GM21526 (cell line): ENCODE measurements at regions not wholly inside any gene's neighbourhood (a gene's known extent, or its start where the extent isn't known, plus 50 kb on each side); places are given as distances from the start of the nearest gene placed in this dataset.

Source experiments
- ATAC-seq: cut with Tn5 transposase; IDR thresholded peaks from one replicate; pipeline ENCODE4 v1.9.1; 2021; ENCODE audit warnings: moderate library complexity; ENCODE audit not compliant: unreplicated experiment, low FRiP score

DNA sequence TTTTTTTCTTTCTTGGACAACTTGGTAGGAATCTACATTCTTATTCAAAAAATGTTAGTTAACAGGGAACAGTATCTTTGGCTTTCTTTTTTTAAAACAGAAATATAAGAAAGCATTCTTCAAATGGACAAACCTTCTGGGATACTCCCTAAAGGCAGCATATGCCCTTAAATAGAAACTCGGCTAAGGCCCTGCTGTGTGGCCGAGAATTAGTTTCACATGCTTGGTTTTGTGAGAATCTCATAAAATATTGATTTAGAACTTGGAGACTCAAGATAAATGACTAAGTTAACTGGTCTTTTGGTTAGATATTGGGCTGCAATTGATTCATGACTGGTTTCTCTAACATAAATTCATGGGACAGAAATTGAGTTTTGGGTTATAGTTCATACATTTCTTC is 359.9 kb upstream of the XYLT1 start:
- ATAC-seq: no peak

DNA sequence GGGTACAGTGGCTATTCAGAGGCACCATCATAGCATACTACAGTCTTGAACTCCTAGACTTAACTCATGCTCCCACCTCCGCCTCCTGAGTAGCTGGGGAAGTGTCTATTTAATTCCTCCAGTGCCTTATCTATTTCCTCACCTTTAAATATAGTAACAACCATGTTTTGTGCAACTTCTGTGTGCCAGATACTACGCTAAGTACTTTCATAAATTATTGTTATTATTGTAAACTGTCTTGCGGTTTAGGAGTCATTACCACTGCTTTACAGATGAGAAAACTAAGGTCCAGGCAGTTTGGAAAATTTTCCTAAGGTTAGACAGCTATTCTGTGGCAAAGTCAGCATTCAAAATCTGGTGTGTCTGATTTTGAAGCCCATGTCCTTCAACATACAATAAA is 359.1 kb upstream of the XYLT1 start:
- no peak for ATAC-seq

- ATAC-seq: no peak
Measured at GRCh38 chr16:17828012-17828411, 357.3 kb upstream of the XYLT1 start.

DNA sequence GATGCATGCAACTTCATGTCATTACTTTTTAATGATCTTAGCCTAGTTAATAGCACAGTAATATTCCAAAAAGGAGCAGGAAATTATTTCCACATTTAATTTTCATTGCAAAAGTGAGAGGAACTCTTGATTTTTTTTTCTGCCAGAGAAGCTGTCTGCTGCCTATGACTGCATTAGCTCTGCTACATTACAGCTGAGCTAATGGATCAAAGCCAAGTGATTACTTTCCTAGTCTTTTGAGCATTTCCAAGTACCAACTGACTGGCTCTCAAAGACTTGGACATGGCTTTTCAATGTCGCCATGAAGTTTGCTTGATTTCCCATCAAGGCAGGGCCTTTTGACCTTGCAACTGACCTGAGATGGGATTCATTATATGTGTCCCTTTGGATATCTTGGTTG is 356.6 kb upstream of the XYLT1 start:
- no peak for ATAC-seq

- no peak for ATAC-seq
Measured at GRCh38 chr16:17817943-17818342, 347.2 kb upstream of the XYLT1 start.

- ATAC-seq: no peak
Measured at GRCh38 chr16:17817260-17817659, 346.5 kb upstream of the XYLT1 start.

GRCh38 chr16:17812771-17813170 is 342.0 kb upstream of the XYLT1 start:
- no peak for ATAC-seq

- no peak for ATAC-seq
Measured at GRCh38 chr16:17804857-17805256, 334.1 kb upstream of the XYLT1 start.

- no peak for ATAC-seq
Measured at GRCh38 chr16:17803625-17804410, 333.1 kb upstream of the XYLT1 start.

GRCh38 chr16:17802571-17802970 is 331.8 kb upstream of the XYLT1 start:
- ATAC-seq: no peak

DNA sequence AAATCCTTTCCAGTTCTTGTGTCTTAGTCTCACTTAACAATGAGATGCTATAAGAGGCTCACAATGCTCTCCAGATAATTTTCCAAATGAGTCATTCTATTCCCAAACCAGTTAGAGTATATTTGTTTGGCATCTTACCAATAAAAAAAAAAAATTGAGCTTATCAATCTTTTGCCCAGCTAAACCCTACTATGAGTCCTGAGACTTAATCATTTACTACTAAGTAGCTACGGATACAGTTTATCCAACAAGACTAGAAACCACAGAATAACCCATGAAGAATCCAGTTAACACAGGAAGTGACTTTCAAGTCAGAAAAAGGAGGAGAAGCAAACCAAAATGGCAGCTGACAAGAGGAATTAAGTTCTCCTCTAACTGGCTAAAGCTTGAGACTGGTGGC is 330.3 kb upstream of the XYLT1 start:
- no peak for ATAC-seq

- no peak for ATAC-seq
Measured at GRCh38 chr16:17798716-17799115, 328.0 kb upstream of the XYLT1 start.

DNA sequence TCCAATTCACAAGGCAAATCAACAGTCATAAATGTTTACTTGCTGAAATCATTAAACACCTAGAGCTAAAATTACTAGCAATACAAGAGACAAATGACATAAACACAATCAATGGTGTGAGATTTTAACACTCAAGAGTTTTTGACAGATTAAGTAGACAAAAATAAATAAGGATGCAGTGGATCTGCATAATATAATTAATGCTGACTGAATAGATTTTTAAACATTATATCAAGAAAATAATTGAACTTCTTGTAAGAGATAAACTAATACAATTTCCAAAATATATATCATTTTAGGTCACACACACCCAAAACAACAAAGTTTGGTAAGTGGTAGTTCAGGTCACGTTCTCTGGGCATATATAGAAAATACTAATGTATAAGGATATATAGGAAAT is 322.6 kb upstream of the XYLT1 start:
- ATAC-seq: no peak

DNA sequence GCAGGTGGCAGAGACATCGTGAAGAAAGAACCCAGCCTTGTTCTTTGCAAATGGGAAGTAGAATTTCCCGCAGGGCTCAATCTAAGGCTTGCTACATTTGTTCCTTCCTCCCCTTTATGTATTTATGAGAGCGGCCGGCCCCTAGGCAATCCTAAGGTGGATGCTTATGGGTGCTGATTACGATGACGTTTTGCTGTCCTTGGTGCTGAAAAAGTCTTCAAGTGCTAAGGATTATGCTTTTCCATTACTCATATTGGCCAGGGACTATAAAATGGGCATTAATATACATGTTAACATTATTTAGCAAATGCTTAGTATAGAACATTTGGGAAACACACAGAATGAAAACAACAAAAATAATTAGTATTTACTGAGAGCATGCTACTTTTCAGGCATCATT is 313.3 kb upstream of the XYLT1 start:
- ATAC-seq: no peak

DNA sequence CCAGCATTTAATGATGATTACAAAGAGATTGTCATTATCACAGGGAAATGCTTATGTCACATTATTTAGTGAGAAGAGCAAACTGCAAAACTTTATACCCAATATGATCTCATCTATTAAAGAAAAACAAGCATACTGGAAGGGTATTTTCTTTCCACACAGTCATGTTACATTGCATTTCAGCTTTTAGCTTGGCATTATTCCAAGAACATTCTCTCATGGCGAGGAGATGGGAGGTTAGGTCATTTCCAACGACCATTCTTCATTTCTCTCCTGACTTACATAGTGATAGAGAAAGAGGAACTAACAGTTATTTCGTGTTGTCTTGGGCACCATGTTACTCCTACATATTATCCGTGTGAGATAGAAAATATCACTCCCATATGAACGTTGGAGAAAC is 309.4 kb upstream of the XYLT1 start:
- no peak for ATAC-seq

DNA sequence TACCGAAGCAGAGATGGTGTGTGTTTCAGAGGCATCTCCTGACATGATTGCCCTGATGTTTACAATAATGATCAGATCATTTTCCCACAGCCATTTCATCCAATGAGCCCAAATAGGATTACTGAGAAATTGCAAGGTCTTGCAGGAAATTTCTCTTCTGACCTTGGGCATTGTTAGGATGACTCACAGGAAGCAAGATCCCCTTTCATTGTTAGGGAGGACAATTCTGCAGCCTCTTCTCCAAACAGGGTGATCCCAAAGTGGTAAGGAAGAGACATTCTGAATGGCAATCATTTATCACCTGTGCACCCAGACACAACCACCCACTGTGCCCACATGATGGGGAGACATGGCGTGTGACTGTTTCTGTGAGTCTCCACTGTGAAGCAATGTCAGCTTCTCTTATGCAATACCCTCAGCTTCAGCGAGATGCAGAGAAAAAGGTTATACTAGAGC is 306.7 kb upstream of the XYLT1 start:
- ATAC-seq: no peak

GRCh38 chr16:17776888-17777287 is 306.1 kb upstream of the XYLT1 start:
- ATAC-seq: no peak

DNA sequence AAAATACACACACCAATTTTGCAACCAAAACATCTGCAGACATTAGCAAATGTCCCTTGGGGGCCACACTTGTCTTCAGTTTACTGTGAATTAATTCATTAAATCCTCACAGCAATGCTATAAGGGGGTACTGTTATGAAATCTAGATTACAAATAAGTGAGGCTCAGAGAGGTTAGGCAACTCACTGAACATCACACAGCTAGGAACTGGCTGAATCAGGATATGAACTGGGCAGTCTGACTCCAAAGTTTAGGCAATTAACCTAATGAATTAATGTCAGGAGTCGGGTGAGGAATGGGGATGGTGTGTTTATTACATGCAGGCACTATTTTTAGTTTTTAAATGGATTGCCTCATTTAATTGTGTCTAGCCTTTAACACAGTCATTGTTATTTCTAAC is 305.7 kb upstream of the XYLT1 start:
- no peak for ATAC-seq

- no peak for ATAC-seq
Measured at GRCh38 chr16:17775061-17775460, 304.3 kb upstream of the XYLT1 start.

DNA sequence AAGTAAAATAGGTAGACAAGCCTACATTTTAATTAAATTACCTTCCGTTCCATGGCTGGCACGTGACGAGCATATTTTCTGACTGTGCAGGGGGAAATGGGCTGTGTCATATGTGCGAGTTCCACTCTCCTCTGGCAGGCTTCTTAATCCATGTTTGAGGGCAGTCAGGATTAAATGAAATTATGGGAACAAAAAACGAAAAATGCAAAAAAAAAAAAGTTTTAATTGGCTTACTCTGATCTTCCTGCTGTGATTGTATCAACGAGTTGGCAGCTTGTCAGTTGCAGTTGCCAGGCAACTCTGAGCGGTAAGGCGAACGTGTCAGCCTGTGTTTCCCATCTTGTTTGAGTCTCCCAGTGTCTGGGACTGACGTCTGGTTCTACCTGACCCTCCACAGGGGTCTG is 302.9 kb upstream of the XYLT1 start:
- ATAC-seq: no peak

DNA sequence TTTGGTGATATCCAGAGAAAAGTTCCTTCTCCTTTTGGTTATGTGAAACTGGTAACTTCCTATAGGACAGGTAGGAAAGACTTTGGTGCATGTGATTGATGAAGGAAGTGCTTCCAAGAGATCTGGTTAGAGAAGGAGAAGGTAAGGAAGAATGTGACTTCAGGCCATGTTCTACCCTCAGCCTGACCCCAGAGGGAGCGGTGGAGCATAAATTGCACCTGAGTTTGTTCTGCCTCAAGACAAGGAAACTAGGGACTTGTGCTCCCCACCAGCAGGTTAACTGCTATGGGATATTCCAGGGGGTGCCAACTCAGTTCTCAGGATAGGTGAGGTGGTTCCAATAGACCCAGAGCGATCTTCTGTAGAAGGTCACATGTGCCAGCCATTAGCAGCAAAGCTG is 299.3 kb upstream of the XYLT1 start:
- ATAC-seq: no peak

- no peak for ATAC-seq
Measured at GRCh38 chr16:17769065-17769464, 298.3 kb upstream of the XYLT1 start.

DNA sequence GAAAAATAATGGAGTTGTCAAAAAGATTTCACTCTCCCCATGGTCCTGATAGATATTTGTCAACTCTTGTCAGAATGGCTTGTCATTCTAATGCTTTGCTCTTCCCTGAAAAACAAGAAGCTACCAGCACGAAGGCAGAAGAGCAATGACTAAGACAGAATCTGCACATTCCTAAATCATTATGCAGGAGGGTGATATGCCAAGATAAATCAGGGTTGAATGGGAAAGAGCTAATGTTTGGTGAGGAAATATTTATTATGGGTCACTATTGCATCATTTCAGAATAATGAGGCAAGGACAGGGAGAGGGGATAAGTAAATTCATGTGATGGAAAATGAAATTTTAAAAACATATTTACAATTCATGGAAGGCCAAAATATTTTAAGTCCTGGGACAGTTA is 297.5 kb upstream of the XYLT1 start:
- no peak for ATAC-seq
